Stimulated activated CD4-positive, alpha-beta T cell treated with anti-CD3 and anti-CD28 coated beads, Interleukin-2, amount 100 ng/mL, for 48 hours (primary cell): ENCODE measurements at regions not wholly inside any gene's neighbourhood (a gene's known extent, or its start where the extent isn't known, plus 50 kb on each side); places are given as distances from the start of the nearest gene placed in this dataset.

Source experiments
- DNase-seq, 2 donors: peaks; one replicate each; pipeline ENCODE4 v3.0.0-alpha.2; 2020

DNA sequence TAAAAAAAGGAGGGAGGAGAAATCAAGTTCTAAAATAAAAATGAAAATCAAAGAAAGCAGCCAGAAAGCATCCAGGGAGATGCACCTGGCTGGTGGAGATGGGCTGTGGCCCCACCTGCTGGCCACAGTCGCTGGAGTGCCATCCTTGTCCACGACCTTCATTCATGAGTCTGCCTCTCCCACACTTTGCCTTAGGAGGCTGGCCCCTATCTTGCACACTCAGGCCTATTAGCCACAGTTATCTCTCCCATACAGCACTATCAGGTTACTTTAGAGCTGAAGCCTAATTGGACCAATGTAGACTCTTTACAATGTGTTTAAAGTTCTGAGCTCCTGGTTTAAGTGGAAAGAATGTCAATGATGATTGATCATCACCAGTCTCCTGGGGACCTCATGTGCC, 392.0 kb upstream of the RORA start:
- peak; percentile 2 to 4 for DNase-seq

DNA sequence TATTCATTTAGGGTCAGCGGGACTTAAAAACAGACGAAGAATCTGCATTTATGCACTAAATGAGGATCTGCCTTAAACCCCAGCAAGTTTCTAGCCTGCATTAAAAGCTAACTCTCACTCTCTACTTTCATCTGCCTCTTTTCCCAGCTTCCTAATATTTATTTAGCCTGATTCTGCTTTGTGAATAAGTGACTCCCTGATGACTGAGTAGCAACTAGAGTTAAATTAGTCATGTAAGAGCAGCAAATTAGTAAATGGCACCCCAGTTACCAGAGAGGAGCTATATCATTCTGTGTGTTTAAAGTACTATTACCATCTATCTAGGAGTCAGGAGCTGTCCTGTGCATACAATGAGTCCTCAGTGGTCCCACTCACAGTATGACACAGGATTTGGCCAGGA, 391.0 kb upstream of the RORA start:
- DNase-seq: no peak

DNA sequence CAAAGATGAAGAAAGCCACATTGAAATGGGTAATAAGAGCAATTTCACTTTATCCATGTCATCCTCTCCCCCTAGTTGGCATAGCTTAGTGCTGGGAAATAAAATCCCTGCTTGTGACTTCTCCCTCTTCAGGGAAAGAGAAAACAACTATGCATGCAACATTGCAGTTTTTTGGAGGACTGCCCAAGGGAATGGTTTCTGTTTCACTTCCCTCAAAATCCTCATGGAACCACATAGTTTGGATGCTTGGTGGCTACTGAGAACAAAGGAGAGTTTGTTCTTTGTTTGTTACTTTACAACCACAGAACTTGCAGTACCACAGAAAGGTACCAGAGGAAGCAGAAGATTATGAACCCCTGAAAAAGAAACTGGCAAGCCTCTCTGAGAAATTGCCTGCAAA, 384.6 kb upstream of the RORA start:
- no peak for DNase-seq

DNA sequence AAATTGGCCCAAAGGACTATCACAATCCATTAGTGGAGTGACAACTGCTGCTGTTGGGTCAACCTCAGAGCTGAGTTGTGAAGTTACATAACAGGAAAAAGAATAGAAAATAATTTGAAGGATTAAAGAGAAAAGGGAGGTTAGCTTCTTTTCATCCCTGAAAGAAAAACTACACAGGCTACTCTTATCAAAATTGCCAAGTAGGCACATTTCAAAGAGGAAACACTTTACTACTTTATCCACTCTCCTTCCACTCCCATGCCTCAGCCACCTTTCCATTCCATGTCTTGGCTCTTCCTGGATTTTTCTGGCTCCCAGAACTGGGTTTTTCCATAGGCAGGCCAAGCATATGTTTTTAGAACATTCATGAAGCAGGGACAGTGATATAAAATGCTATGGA, 384.0 kb upstream of the RORA start:
- DNase-seq: no peak

DNA sequence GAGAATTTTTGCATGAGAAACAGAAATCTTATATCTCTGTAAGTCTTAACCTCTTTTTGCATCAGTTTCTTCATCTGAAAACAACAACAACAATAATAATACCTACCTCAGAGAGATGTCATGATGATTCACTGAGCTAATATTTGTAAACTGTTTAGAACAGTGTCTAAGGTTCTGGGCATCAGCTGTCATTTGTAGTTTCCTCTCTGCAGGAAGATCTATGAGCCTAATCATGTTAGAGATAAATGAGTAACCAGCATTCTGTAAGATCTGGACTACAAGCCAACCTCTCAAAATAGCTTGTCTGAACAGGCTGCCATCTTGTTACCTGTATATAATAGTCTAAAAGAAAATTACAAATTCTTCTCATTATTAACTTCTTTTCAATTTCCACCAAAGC, 383.0 kb upstream of the RORA start:
- DNase-seq: no peak

DNA sequence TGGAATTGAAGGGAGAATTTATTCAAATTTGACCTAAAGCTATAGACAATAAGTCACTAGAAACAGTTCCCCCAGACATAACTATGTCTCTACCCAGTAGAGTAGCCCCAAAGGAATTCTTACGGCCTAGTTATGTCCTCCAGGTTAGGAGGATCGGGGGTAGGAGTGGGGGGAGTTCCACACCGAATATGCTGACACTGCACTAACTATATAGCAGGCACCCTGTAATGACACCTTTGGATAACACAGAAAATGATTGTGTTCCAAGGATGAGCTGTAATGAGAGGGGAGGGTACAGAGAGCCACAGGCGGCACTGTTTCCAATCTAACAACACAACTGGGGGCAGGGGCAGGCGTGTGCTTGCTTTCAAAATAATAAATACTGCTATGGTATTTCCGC, 376.2 kb upstream of the RORA start:
- no peak for DNase-seq

DNA sequence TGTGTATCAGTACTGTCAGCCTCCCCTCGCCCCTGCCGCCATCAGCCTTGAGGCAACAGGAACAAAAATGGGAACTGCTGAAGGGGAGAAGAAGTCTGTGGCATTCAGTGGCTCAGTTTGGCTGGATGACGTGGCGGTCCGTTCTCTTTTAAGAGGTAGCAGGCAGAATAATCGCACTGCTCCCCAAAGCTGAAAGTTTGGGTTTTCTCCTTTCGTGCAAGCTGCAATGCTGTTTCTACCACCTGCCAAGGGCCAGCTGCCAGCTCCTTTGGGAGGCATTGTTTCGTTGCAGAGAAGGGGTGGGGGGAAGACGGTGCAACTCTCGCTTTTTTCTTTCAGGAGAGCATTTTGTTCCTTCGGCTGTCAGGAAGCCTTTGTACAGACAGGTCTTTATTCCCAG, 369.6 kb upstream of the RORA start:
- DNase-seq: no peak

DNA sequence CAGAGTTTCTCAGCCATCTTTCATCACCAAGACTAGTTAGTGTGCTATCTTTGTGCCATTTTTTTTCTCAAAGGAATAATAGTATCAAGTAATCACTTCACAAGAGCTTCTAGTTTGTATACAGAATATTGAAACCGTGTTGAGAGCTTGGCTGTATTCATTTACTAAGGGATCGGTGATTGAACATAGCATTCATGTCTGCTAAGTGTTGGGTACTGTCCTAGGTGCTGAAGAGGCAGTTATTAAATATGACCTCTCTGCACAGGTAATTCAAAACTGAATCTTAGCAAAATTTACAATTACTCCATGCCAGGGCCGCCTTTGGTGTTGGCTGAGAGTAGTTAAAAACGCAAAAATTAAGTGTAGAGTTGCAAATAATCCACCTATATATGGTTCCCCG, 355.3 kb upstream of the RORA start:
- DNase-seq: no peak

DNA sequence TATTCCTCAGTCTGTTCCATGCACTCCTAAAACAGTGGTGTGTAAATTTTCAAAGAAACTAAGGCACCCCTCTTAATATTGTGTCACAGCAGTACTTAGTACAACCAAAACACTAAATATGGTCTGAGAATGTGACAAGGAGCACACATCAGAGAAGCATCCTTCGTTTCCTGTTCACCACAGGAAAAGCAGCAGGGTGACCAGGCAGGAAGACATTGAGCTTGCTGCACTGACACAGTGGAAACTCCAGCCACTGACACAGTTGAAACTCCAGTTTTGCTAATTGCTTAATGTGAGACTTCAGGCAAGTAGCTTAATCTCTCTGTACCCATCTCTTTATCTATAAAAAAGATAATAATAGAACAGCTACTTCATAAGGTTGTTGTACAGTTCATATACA, 353.0 kb upstream of the RORA start:
- no peak for DNase-seq

DNA sequence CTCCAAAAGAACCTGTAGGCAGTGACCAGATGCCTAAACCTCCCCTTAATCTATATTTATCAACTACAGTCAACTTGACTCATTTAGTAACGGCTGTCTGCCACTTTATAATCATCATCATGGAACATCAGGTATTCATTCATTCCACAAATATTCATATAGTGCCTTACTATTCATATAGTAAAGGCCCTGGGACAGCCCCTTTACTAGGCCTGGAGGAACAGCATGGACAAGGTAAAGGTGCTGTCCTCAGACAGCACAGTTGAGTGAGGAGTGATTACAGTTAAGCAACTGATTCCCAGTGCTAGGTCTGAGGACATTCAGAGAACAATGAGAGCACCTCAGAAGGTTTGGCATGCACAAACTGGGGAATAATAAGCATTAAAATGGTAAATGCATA, 346.5 kb upstream of the RORA start:
- no peak for DNase-seq

DNA sequence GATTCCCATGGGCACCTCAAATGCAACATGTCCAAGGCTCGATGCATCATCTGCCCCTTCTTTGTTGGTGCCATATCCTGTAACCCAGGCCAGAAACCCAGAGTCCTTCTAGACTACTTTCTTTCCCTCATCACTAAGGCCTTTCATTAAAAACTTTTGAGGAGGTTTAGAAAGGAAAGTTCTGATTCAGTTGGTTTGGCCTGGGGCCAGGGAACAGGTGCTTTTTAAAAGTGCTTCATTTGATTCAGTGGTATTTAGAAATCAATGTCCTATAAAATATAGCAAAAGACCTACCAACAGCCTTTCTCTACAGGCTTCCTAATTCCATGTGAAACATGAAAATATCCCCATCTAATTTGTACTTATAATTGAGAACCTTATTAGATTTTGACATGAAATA, 341.9 kb upstream of the RORA start:
- no peak for DNase-seq

DNA sequence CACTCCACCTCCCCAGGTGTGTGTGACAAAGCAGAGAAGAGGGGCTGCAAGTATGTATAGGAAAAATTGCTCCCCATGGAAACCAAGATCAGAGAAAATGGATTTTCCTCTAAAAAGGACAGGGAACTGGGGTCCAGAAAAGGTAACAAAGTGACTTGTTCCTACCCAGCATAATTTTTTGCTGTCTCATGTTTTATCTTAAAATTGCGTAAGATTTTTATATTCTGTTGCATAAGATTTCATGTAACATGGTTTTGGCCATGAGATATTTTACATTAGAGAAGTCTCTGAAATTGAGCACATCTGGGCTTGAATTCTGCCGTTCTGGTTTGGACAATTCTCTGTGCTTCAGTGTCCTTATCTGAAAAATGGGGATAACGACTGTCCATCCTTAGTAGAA, 335.7 kb upstream of the RORA start:
- no peak for DNase-seq

DNA sequence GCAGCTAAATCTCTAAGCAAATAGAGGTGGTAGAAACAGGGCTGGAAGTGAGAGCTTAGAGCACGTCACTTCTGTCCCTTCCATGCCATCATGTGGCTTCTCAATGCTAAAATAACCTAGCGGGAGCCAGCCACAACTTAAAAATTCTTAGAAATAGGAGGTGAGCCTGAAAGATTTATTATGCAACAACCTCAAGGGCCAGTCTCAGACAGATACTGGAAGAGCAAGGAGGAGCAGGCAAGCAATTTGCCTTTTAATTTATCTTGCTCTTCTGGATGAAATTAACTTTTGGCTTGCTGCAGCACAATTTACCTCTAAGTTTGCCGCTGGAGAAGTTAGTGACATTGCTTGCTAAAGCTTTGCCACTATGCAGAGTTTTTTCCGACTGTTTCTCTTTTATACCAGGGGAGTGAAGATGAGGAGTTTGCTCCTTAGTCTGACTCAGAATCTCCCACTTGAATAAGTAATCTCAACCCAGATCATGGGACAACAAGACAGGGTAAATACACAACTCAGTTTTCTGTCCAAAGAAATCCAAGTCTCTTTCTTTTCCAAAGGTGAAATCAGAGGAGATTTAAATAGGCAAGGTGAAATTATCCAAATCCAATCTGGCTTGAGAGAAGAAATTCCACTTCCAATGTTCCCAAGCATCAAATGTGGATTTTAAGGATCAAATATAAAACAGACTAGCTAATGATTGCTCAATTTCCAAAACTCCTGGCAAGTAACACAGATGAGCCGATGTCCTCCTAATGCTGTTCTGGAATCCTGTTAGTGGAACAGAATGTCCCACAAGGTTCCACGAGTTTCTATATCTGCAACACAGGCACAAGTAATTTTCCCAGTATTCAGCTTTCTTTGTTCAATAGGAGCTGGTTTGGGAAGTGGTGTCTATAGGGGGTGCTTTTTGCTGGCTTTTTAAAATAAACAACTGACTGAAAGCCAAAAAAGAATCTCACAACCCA, 329.4 kb upstream of the RORA start:
- no peak for DNase-seq

DNA sequence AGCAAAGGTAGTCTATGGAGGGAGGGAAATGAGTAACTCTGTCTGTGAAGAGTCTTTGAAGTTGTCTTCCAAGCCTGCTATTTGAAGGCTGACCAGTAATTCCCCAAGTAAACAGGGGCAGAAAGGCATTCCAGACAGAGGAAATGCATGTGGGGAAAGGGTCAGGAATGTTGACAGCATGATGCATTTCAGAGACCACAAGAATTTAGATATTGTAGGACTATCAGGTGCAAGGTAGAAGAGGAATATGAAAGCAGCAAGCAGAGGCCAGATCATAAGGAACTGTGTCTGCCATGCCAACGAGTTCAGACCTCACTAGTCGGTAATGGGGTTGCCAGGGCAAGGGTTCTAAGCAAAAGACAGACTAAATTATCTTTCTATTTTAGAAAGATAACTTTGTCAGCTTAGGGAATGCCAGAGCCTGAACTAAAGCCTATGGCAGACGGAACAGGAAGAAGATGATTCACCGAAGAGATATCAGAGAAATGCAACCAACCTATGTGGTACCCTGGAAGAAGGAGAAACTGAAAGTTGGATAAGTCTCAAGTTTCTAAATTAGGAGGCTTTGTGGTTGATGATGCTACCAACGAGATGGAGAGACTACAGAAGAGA, 327.0 kb upstream of the RORA start:
- no peak for DNase-seq

DNA sequence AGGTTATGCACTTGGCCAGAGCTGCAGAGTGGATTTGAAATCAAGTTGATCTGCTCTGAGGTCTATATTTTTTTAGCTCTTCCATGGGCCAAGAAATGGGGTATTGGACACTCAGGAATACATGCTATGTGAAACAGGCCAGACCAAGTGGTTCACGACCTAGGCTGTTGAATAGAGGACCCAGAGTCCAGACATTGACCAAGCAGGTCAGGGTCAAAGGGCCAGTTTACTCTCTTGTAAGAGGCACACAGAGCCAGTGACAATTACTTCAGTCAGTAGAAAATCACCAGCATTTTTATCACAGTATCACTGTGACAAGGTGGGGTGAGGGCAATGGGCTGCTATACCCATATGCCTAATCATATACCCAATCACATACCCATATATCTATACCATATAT, 320.6 kb upstream of the RORA start:
- no peak for DNase-seq

DNA sequence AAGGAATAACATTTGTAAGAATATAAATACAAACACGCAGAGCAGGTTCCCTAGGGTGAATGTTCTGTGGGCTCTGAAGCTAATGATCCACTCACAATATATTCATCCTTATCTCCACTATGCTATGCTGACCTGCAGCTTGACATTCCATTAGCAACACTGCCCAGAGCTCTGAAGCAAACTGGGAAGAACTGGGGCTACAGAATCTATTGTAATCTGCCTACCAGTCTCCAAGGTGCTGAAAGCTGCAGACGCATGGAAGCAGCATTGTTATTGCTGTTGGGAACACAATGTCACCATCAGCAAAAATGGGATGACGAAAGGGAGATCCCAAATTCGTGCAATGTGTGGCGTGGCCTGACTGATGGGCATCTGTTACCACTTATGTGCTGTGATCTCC, 316.7 kb upstream of the RORA start:
- no peak for DNase-seq

DNA sequence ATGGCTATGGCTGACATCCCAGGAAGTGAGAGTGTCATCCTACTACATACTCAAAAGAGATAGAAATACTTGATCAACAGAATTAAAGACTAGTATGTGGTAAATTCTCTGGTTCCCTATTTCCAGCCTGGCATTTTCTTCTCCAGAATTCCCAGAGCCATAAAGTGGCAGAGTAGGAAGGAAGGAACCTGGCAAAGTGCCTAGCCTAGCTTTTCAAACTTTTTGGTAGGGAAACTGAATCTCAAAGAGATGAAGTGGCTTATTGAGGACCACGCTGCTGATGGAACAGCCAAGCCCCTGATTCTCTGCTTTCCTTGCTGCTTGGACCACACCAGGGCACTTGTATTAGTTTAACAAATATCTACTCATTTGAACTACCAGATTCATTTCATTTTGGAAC, 312.4 kb upstream of the RORA start:
- DNase-seq: no peak

DNA sequence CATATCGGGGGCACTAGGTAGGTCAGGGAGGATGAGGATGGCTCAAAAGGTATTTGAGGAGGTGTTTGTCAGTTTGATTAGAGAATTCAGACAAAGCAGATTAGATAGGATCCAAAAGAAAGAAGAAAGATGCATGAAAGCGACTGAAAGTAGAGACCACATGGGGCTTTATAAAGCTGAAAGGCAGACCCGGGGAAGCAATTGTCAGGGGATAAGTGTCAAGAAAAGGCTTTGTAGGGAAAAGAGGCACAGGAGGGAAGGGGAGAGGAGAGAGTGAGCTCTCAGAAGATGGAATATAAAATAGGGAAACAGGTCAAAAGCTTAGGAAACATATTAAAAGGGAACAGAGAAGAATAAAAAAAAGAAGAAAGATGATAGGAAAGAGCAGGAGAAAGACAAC, 308.2 kb upstream of the RORA start:
- no peak for DNase-seq

DNA sequence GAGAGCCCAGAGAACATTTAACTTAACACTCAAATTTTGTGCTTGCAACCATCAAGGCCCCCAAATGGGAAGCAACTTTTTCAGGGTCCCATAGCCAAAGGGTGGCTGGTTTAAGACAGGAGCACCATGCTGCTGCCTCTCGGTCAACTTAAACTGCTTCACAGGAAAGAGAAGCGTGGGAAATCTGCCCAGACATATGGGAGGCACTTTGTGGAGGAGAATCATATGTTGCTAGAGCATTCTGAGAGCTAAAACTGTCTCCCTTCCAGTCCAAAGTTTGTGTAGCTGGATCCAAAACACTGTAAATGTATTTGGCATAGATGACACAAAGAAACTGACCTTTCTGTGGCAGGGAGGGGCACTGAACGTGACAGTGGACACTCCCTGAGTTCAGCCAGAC, 305.9 kb upstream of the RORA start:
- DNase-seq: no peak

DNA sequence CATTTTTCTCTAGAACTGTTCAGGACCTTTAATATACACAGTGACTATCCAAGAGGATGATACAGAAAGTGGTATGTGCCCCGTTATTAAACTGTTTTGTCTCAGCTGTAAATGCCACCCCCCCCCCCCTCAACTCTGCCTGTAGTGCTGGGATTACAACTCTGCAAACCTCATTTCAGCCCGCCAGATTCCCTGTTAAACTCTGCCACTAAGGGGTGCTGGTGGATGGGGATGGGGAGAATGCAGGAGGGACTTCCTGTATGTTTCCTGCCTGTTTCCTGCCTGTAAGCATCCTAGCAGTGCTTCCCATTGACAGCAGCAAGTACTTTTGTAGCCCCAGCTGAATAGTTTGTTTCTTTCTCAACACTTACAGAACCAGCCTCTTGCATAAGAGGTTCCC, 301.7 kb upstream of the RORA start:
- no peak for DNase-seq

DNA sequence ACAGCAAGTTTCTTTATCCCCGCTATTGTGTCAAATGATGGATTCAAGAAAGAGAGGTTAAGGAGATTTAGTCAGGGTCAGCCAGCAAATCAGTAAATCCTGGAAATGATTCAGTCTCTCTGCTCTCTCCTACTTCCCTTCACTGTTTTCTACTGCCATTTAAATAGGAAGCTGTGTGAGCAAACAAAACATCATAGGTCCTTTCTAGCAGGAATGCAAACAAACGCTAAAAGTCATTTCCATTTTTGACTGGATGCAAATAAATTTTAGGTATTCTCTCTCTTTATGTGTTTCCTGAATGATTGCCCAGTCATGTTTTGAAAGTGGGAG, 299.4 kb upstream of the RORA start:
- no peak for DNase-seq

DNA sequence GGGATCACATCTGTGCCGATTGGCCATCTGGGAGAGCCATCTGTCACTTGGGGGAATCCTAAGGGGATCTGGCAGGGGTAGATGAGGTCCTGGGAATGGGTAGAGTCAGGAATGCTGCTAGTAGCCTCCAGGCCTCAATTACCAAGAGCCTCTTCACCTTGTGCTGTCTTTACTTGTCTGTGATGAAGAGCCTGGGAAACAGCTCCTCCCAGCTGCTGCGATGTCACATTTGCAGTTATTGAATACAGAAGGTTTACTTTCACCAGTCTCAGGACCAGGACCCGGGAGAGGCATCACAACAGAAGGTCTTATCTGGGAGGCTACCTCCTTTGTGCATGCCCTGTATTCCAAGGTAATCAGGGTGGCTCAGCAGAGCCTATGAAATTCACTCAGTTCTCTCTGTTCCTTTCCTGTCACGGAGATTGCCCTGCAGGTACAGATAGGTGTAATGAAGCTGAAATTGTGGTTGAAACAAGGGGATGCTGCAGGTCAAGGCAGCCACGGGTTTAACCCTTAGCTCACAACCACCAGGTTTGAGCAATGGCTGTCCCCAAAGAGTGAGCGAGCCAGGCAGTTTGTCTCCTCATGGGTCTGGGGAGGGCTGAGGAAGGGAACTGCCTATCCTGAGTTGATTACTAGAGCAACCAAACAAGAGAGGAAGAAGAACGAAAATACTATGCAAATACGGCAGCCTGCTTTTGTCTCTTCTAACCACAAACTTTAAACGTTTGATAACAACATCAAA, 298.9 kb upstream of the RORA start:
- no peak for DNase-seq

DNA sequence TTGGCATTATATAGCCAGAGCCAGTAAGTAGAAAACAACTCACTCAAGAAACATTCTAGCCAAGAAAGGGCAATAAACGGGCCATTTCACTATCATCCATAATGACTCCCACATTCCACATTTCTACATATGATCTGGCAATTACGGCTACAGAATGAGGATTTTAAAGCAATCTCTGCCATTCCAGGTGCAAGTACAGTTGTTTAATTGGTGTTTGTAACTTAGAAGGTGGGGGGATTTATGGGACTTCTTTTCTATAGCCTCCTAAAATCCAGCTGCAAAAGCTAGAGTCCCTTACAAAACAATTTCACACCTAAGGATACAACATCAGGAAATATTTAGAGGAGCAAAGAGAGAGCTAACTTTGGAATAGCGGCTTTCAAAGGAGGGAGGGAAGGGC, 295.4 kb upstream of the RORA start:
- no peak for DNase-seq

DNA sequence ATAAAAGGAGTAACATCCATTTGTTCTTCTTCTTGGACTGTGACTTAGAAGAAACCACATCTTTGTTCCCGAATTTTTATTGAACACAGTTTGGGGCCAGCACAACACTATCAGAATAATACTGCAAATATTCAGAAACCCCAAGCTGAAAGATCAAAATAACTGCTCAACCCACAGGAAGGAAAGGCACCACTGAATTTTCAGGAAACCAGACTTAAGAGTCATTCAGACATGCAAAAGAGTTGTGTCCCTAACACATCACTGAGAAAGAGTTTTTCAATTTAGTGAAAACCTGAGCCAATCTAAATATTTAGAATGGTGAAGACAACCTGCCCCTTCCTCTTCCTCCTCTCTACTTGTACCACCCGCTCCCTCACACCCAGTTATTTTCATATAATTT, 295.0 kb upstream of the RORA start:
- DNase-seq: no peak
